T-helper 2 cell treated with Interferon-gamma antibody and Interleukin-4, amounts not matched to agents 100 ng/mL and 5 ng/mL, for 36 hours (primary cell): ENCODE measurements at regions not wholly inside any gene's neighbourhood (a gene's known extent, or its start where the extent isn't known, plus 50 kb on each side); places are given as distances from the start of the nearest gene placed in this dataset.
"Not testable (repeated sequence)": the region's sequence is repeated elsewhere in the genome, so short reads cannot be mapped to it uniquely, and the experiment has no call there.

ENCODE experiments used
- intact Hi-C: fragments of 100-400 bp; cut with micrococcal nuclease; formaldehyde crosslinking; loops from one replicate; pipeline ENCODE4 v1.15.1; 2023

DNA sequence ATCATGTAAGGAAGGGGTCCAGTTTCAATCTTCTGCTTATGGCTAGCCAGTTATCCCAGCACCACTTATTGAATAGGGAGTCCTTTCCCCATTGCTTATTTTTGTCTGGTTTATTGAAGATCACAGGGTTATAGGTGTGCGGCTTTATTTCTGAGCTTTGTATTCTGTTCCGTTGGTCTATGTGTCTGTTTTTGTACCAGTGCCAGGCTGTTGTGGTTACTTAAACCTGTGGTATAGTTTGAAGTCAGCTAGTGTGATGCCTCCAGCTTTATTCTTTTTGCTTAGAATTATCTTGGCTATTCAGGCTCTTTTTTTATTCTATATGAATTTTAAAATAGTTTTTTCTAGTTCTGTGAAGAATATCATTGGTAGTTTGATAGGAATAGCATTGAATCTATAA, 234.6 kb upstream of the CASK start:
- intact Hi-C loops, result not testable (repeated sequence)

GRCh38 chrX:42151808-42152207, 228.5 kb upstream of the CASK start:
- intact Hi-C loops, result no loop called here

- intact Hi-C loops, result no loop called here
Observed at GRCh38 chrX:42149765-42150164, 226.4 kb upstream of the CASK start.

DNA sequence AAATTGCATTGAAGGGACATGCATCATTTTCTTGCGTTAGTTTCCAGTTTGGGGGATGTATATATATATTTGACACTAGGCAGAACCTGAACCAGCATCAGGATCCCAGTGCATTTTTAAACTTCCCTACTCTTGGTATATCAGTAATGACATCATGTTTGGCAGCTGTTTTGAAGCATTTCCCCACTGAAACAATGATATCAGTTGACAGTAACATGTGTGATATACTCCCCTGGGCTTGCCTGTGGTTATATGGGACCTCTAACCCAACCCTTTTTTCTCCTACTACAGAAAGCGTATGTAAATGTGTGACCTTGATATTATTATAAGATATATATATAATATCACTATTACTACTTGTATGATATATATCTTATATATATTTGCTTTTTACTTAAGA, 225.9 kb upstream of the CASK start:
- intact Hi-C loops, result no loop called here

DNA sequence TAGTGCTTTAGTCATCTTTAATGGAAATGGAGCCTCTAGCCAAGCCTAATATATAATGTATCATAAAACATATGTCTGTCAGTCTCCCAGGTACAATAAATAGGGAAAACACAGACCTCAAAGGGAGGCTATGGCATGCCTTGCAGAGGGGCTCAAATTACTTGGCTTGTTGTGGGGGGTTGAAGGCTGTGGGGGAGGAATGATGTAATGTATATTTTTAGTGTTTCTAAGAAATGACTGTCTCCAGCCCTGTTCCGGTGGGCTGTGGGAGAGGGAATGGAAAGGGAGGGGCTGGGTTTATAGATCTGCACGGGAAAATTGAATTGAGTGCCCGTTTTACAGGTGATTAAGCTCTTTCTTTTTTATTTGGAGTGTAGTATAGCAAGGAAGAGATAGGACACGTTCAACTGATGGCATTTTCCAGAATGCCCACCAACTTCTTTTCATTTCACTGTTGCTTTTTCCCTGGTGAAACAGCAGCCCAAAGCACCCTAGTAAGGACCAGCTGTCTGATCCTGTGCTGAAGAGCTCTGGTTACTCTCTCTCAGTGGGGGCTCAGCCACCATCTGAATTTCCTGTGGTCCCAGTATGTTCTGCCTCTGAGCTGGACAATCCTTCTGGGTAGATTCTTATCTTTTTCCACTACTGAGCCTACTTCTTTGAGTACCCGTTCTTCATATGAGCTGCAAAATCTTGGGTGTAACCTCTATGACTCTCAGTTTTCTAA, 220.7 kb upstream of the CASK start:
- intact Hi-C loops, result no loop called here

- intact Hi-C loops, result no loop called here
Observed at GRCh38 chrX:42140320-42140719, 217.0 kb upstream of the CASK start.

- intact Hi-C loops, result no loop called here
Observed at GRCh38 chrX:42135583-42136228, 212.4 kb upstream of the CASK start.

GRCh38 chrX:42131856-42132255, 208.5 kb upstream of the CASK start:
- intact Hi-C loops, result no loop called here

- intact Hi-C loops, result loop anchor here (2.0 kb wide), 1 partner anchor 204 kb away; no protein-coding TSS in a partner anchor
Observed at GRCh38 chrX:42129022-42129940, 205.9 kb upstream of the CASK start.

GRCh38 chrX:42128587-42128986, 205.2 kb upstream of the CASK start:
- intact Hi-C loops, result loop anchor here (2.0 kb wide), 1 partner anchor 204 kb away; no protein-coding TSS in a partner anchor

- intact Hi-C loops, result loop anchor here (2.0 kb wide), 1 partner anchor 203 kb away; no protein-coding TSS in a partner anchor
Observed at GRCh38 chrX:42128020-42128419, 204.7 kb upstream of the CASK start.

- intact Hi-C loops, result no loop called here
Observed at GRCh38 chrX:42127563-42127962, 204.2 kb upstream of the CASK start.

GRCh38 chrX:42123369-42123768, 200.0 kb upstream of the CASK start:
- intact Hi-C loops, result no loop called here

DNA sequence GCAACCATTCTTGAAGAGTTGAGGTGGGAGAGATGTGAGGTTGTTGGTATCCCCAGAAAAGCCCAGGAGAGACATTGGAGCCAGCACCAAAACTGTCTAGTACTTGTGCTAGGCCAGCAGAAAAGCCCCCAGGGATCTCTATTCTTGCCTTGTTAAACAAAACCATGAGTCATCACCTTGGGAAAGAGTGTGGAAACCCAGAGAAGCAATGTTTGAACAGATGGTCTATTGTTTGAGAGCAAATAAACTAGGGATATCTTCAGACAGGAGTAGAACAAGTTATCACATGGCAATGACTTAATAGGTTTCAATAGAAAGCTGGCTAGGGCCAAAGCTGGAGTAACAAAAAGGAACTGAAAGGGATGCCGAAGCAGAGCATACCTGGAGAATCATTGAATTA, 195.7 kb upstream of the CASK start:
- intact Hi-C loops, result no loop called here

- intact Hi-C loops, result no loop called here
Observed at GRCh38 chrX:42117318-42117717, 194.0 kb upstream of the CASK start.

DNA sequence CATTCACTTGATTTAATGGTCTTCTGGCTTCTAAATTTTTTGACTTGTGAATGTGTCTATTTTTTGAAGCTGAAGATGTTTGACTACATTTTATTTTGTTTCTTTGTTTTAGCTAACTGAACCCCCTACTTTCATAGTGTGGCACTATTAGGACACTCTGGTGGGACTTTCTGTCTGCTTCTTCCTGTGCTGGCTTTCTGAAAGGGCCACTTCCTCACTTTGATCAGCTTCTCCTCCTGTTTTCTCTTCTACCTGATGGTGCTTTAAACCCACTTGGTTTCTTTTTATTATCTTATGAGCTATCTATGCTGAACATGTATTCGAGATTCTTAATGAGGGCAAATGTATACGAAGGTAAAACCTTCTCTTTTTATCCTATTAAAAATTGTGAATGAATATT, 186.1 kb upstream of the CASK start:
- intact Hi-C loops, result no loop called here

DNA sequence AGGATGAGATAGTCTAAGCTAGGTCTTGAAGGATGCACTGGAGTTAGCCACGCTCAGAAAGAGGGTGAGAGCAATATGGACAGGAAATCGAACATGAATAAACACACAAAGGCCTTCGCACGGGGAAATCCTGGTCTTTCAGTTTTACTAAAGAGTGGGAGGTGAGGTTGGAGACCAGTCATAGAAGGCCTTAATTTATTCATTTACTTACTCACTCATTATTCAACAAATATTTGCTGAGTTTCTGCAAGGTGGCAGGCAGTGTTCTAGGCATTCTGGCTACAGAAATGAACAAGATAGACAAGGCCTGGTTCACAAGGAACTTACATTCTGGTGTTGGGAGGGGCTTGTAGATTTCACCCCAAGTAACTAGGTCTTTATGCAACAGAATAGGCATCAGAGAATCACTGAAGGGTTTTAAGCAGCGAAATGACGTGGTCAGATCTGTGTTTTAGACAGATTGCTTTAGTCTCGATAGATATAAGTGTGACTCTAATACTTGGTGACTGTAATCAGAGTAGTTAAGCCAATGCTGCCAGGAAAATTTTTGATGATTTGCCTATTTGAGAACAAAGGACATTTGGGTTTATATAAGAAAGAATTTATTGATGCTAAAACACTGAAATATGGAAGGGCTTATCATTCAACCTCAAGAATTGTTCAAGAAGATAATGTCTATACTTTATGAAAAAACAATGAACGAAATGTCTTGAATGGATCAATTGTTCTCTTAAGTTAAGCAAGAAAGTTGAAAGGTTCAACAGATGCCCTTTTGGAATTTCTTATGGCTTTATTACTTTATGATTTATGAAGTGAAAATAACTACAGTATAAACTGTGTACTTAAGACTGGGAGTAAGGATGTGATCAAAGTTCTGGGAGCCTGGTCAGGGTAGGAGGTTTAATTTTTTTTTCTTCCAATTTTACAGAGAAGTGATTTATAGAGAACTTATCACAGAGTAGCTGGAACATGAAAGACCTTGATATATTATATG, 184.4 kb upstream of the CASK start:
- intact Hi-C loops, result no loop called here

- intact Hi-C loops, result no loop called here
Observed at GRCh38 chrX:42106556-42106955, 183.2 kb upstream of the CASK start.

- intact Hi-C loops, result no loop called here
Observed at GRCh38 chrX:42102586-42103282, 179.4 kb upstream of the CASK start.

DNA sequence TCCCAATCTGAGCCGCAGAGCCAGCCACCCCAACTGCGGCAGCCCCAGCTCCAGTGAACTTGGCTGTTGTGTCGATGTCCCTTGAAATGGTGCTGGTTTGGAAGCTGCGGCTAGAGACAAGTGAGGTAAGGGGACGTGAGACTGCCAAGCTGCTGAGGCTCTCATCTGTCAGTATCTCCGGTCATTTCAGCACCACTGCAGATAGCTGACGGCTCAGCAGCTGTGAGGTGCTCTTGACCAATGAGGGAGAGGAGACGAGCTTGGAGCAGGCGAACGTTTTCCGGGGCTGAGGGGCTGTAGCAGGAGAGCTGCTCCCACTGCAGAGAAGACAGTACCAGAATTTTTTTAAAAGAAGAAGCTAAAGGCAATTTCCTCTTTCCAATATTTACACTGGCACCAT, 175.5 kb upstream of the CASK start:
- intact Hi-C loops, result no loop called here
